Tibial nerve (tissue), 4 donors: ENCODE measurements at regions not wholly inside any gene's neighbourhood (a gene's known extent, or its start where the extent isn't known, plus 50 kb on each side); places are given as distances from the start of the nearest gene placed in this dataset.

Source experiments
- DNase-seq, 2 donors: peaks; one replicate each; pipeline ENCODE4 v3.0.0-alpha.2; 2019; ENCODE audit warnings: low spot score in 2 of 2
- H3K27ac ChIP-seq, 4 donors: fragments of 200-600 bp; sonication (generic) in 3 of 4; one replicate each; pipeline ENCODE4 v1.5.1; 2017 to 2019; ENCODE audit warnings: mild to moderate bottlenecking in 1 of 4
- H3K27me3 ChIP-seq, 2 donors: fragments of 200-600 bp; sonication (generic) in 1 of 2; one replicate each; pipeline versions ENCODE4 v1.5.1 to v1.6.0; 2017 to 2019
- H3K36me3 ChIP-seq, 3 donors: fragments of 200-600 bp; sonication (generic); one replicate each; pipeline ENCODE4 v1.5.1; 2018 to 2019
- H3K4me1 ChIP-seq, 4 donors: fragments of 200-600 bp; sonication (generic) in 3 of 4; one replicate each; pipeline ENCODE4 v1.5.1; 2017 to 2019
- H3K4me3 ChIP-seq, 4 donors: fragments of 200-600 bp; sonication (generic) in 3 of 4; one replicate each; pipeline ENCODE4 v1.5.1; 2017 to 2019; ENCODE audit warnings: mild to moderate bottlenecking in 1 of 4, moderate library complexity in 1 of 4
- H3K9me3 ChIP-seq, 4 donors: fragments of 200-600 bp; sonication (generic) in 3 of 4; one replicate each; pipeline ENCODE4 v1.5.1; 2017 to 2019
- CTCF ChIP-seq, 5 experiments: fragments of 200-600 bp in 3 of 5; fragments of 450-650 bp in 2 of 5; sonication (generic) in 3 of 5; IDR thresholded peaks; one replicate each; pipeline ENCODE4 v1.5.1; 2016 to 2019; ENCODE audit warnings: antibody characterized with exemption in 5 of 5, mild to moderate bottlenecking in 3 of 5, moderate library complexity in 2 of 5
- EP300 ChIP-seq, 2 donors: sonication (generic); formaldehyde crosslinking; IDR thresholded peaks; one replicate each; pipeline ENCODE4 v1.6.1; 2017; ENCODE audit warnings: antibody characterized with exemption in 2 of 2, mild to moderate bottlenecking in 1 of 2
- POLR2A ChIP-seq, 2 donors: fragments of 450-650 bp; IDR thresholded peaks; one replicate each; pipeline ENCODE4 v1.6.1; 2017; ENCODE audit warnings: antibody characterized with exemption in 2 of 2, mild to moderate bottlenecking in 2 of 2, moderate library complexity in 2 of 2
- WGBS, 2 donors: methylation state at CpG; one replicate each; pipeline ENCODE4 v1.1.5; 2018; 5-methylcytosine and 5-hydroxymethylcytosine counted together

DNA sequence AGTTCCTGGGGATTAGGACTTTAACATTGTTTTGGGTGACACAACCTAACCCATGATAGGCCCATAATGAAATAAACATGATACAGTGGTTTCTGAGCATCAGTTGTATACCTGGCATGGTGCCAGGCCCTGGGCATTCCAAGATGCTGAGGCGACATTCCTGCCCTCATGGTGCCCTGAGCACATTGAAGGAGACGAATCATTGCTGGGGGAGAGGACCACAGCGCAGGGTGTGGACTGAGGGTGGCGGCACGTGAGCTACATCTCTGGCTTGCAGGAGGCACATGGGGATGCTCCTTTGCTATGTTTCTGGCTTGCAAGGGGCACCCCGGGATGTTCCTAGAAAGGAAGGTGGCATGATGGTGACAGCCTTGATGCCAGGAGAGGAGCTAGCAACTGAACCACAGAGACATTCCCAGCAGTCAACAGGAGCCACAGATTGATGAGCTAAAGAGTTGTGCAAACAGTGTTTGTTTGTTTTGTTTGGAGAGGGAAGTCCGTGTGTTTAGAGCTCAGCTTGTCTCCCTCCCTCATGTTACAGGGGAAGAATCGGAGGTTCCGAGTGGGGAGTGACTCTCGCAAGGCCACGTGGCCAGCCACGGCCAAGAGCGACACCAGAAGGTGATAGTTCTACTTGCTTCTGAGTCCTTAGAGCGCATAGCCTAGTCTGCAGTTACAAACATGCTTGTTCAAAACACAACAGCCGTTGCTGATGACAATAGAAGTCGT, 106.4 kb downstream of the MIAT start:
- no peaks in the 10 kb centered on the region for H3K9me3 ChIP-seq
- no peak overlapping the region for H3K27ac ChIP-seq
- peaks cover 0 to 10% (median 0%) of the 10 kb centered on the region in 3 donors for H3K36me3 ChIP-seq
- no peaks in the 10 kb centered on the region for H3K27me3 ChIP-seq
- H3K4me3 ChIP-seq: no peak overlapping the region
- TF ChIP-seq POLR2A (IDR thresholded peaks at IDR 0.05) (no peak), EP300 (IDR thresholded peaks at IDR 0.05) (no peak)
- DNase-seq: peak in 1 of 2 donors; percentile 11
- peaks cover 0 to 9% (median 0%) of the 10 kb centered on the region in 4 donors for H3K4me1 ChIP-seq
- 44 to 52% methylated on average over 16 of the region's 16 CpGs for WGBS, 2 donors

DNA sequence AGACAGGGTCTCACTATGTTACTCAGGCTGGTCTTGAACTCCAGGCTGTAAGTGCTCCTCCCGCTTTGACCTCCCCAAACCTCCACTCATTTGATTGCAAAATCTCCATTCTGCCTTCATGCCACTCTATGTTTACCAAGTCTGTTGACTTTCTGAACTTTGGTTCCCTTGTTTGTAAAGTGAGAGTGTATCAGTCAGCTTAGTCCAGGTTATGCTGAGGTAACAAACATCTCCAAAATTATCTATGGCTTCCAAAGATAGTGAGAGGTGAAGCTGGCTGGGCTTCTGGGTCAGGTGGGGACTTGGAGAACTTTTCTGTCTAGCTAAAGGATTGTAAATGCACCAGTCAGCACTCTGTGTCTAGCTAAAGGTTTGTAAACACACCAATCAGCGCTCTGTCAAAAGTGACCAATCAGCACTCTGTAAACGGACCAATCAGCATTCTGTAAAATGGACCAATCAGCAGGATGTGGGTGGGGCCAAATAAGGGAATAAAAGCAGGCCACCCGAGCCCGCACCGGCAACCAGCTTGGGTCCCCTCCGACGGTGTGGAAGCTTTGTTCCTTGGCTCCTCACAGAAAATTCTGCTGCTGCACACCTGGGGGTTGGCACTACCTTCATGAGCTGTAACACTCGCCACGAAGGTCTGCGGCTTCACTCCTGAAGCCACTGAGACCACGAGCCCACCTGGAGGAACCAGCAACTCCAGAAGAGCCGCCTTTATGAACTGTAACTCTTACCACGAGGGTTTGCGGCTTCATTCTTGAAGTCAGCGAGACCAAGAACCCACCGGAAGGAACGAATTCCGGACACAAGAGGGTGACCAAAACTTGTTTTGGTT, 109.3 kb downstream of the MIAT start:
- Histone ChIP-seq H3K27ac (no peak overlapping the region), H3K36me3 (peaks cover 0 to 10% (median 0%) of the 10 kb centered on the region in 3 donors), H3K4me1 (peaks cover 0 to 9% (median 0%) of the 10 kb centered on the region in 4 donors), H3K9me3 (no peaks in the 10 kb centered on the region), H3K27me3 (no peaks in the 10 kb centered on the region), H3K4me3 (no peak overlapping the region)
- no peak for DNase-seq
- WGBS, 2 donors: 93 to 97% methylated on average over 19 of the region's 19 CpGs
- TF ChIP-seq POLR2A (IDR thresholded peaks at IDR 0.05): no peak
- TF ChIP-seq CTCF (IDR thresholded peaks at IDR 0.05): no peak
- TF ChIP-seq EP300 (IDR thresholded peaks at IDR 0.05): no peak

- DNase-seq: no peak
Observed at GRCh38 chr22:26767351-26768155, 110.2 kb downstream of the MIAT start.

DNA sequence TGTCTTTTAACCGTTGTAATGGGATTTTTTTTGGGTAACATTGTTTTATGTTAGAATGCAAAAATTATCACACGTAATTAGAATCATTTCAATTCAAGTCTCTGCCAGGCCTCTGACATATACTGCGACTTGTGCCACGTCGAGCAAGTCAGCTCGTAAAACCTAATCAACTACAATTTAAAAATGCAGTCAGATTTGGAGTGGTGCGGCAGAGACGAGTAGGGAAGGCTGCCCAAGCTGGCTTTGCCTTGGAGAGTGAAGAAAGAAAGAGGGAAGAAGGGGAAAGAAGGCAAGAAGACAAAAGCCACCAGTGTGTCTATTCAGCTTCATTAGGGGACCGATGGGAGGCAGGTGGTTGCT, 110.7 kb downstream of the MIAT start:
- Histone ChIP-seq H3K36me3 (peaks cover 0 to 10% (median 0%) of the 10 kb centered on the region in 3 donors), H3K9me3 (no peaks in the 10 kb centered on the region), H3K4me3 (no peak overlapping the region), H3K27ac (no peak overlapping the region), H3K4me1 (peaks cover 0 to 9% (median 0%) of the 10 kb centered on the region in 4 donors), H3K27me3 (no peaks in the 10 kb centered on the region)
- DNase-seq: no peak
- TF ChIP-seq EP300 (IDR thresholded peaks at IDR 0.05) (no peak), CTCF (IDR thresholded peaks at IDR 0.05) (no peak), POLR2A (IDR thresholded peaks at IDR 0.05) (no peak)
- whole genome bisulfite sequencing, 2 donors: 90 to 91% methylated on average over 9 of the region's 9 CpGs

More at GRCh38 chr22:26767351-26768155, 110.2 kb downstream of the MIAT start:
- WGBS, 2 donors: 89 to 91% methylated on average over 15 of the region's 15 CpGs
- H3K27me3 ChIP-seq: no peaks in the 10 kb centered on the region
- no peak overlapping the region for H3K4me3 ChIP-seq
- H3K9me3 ChIP-seq: no peaks in the 10 kb centered on the region
- no peak overlapping the region for H3K27ac ChIP-seq
- H3K36me3 ChIP-seq: peaks cover 0 to 10% (median 0%) of the 10 kb centered on the region in 3 donors
- H3K4me1 ChIP-seq: peaks cover 0 to 9% (median 0%) of the 10 kb centered on the region in 4 donors
- TF ChIP-seq EP300 (IDR thresholded peaks at IDR 0.05) (no peak), CTCF (IDR thresholded peaks at IDR 0.05) (no peak), POLR2A (IDR thresholded peaks at IDR 0.05) (no peak)

DNA sequence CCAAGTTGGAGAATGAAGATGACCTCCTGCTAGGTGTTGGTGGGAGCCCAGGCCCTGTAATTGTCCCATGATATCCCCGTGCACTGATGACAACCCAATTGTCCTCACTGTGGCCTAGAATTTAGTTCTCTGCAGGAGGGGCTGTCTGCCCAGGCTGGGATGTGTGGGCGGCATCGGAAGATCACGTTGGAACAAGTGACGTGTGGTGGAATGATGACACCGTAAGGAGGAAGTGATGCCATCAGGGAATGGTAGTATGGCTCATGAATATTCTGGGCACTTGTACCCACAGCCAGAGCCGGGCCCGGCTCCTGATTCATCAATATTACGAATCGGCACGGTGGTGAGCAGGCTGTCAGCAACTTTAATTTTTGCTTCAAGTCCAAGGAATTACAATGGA, 111.6 kb downstream of the MIAT start:
- no peak for TF ChIP-seq CTCF (IDR thresholded peaks at IDR 0.05)
- TF ChIP-seq EP300 (IDR thresholded peaks at IDR 0.05): no peak
- no peak for TF ChIP-seq POLR2A (IDR thresholded peaks at IDR 0.05)
- Histone ChIP-seq H3K27me3 (no peaks in the 10 kb centered on the region), H3K4me1 (peaks cover 0 to 3% (median 0%) of the 10 kb centered on the region in 4 donors), H3K9me3 (no peaks in the 10 kb centered on the region), H3K36me3 (peaks cover 0 to 13% (median 0%) of the 10 kb centered on the region in 3 donors), H3K27ac (no peak overlapping the region), H3K4me3 (no peak overlapping the region)
- DNase-seq: no peak
- 76 to 79% methylated on average over 11 of the region's 11 CpGs for WGBS, 2 donors
